ENCODE measurements at regions not wholly inside any gene's neighbourhood (a gene's known extent, or its start where the extent isn't known, plus 50 kb on each side); places are given as distances from the start of the nearest gene placed in this dataset.

DNA sequence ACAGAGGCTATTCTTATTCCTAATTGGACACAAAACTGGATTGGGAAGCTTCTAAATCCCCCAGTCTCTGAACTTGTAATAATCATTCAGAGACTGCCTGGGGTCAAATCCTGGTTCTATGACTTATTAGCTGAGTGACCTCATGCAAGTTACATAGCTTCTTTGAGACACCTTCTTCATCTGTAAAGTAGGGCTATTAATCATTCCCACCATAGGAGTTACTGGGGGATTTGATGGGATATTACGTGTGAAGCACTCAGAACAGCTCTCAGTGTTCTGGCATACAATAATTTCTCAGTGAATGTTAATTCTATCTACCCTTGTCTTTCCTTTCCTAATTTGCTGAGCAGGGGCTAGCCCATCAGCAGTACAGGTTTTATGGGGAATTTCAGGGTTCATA, 256.7 kb upstream of the TNP1 start:
- TF ChIP-seq, protein P1, sequence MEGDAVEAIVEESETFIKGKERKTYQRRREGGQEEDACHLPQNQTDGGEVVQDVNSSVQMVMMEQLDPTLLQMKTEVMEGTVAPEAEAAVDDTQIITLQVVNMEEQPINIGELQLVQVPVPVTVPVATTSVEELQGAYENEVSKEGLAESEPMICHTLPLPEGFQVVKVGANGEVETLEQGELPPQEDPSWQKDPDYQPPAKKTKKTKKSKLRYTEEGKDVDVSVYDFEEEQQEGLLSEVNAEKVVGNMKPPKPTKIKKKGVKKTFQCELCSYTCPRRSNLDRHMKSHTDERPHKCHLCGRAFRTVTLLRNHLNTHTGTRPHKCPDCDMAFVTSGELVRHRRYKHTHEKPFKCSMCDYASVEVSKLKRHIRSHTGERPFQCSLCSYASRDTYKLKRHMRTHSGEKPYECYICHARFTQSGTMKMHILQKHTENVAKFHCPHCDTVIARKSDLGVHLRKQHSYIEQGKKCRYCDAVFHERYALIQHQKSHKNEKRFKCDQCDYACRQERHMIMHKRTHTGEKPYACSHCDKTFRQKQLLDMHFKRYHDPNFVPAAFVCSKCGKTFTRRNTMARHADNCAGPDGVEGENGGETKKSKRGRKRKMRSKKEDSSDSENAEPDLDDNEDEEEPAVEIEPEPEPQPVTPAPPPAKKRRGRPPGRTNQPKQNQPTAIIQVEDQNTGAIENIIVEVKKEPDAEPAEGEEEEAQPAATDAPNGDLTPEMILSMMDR (IDR thresholded peaks at IDR 0.05), result no peak
- no peak for TF ChIP-seq POLR2A (IDR thresholded peaks at IDR 0.05)

All from testis (tissue), 2 donors.